GM21515 (cell line): ENCODE measurements at regions not wholly inside any gene's neighbourhood (a gene's known extent, or its start where the extent isn't known, plus 50 kb on each side); places are given as distances from the start of the nearest gene placed in this dataset.
"Not testable (repeated sequence)": the region's sequence is repeated elsewhere in the genome, so short reads cannot be mapped to it uniquely, and the experiment has no call there.

Experiments used
- ATAC-seq: cut with Tn5 transposase; IDR thresholded peaks from one replicate; pipeline ENCODE4 v1.9.1; 2021; ENCODE audit not compliant: unreplicated experiment

- no peak for ATAC-seq
These were observed 1260.0 kb downstream of the BRINP3 start for GRCh38 chr1:189217646-189218045.

DNA sequence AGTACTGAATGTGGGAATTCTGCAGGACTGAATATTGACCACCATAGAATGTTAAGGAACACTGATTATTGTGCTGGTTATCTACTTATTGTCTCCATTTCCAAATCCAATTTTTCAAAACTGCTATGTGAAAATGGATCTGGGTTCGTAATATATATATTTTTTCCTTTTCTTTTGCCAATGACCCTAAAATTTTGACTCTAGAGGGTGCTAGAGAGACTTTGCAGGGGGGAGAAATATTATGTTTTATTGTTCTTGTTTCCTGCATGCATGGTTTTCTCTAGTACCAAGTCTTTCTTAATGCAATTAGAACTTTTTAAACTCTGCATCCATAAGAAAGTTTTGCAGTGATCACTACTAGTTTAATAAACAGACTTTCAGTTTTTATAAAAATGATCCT is 1256.9 kb downstream of the BRINP3 start:
- no peak for ATAC-seq

- ATAC-seq = not testable (repeated sequence)
These were observed 1251.9 kb downstream of the BRINP3 start for GRCh38 chr1:189225794-189226145.

- no peak for ATAC-seq
These were observed 1250.9 kb downstream of the BRINP3 start for GRCh38 chr1:189226779-189227178.

- ATAC-seq = no peak
These were observed 1240.7 kb downstream of the BRINP3 start for GRCh38 chr1:189237008-189237407.

DNA sequence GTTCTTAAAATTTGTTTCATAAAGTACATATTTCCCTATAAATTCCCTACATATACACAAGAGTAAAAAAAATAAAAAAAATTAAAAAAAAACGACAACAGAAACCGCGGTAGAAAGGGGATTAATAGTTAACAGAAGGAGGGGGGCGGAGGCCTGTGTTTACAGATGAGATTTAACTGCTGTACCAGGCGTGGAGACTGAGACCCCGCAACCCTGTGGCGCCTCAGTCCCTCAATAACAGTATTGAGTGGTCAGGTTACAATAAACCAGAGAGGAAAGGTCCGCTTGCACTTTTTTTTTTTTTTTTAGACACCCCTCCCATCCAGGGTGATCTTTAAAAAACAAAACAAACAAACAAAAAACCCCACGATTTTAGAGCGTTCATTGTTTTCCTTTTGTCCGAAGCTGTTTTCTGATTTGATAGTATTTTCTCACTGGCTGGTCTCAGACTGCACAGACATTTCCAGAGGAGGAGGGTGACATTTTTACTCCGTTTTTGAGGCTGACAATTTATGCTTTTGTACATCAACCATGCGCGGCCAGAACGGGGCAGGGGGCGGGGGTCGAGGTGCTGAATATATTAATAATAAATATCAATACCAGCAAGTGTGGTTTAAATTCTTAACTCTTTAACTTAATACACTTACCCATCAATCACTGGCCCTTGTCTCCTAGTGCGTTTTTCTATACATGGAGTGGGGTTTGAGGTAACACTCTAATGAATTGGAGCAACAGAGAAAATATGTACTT is 1223.9 kb downstream of the BRINP3 start:
- no peak for ATAC-seq

DNA sequence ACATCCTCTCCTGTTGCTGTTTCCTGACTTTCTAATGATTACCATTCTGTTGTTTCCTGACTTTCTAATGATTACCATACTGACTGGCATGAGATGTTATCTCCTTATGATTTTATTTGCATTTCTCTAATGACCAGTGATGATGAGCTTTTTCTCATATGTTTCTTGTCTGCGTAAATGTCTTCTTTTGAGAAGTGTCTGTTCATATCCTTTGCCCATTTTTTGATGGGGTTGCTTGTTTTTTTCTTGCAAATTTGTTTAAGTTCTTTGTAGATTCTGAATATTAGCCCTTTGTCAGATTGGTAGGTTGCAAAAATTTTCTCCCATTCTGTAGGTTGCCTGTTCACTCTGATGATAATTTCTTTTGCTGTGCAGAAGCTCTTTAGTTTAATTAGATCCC is 1216.5 kb downstream of the BRINP3 start:
- not testable (repeated sequence) for ATAC-seq

GRCh38 chr1:189269011-189269410 is 1208.7 kb downstream of the BRINP3 start:
- no peak for ATAC-seq

DNA sequence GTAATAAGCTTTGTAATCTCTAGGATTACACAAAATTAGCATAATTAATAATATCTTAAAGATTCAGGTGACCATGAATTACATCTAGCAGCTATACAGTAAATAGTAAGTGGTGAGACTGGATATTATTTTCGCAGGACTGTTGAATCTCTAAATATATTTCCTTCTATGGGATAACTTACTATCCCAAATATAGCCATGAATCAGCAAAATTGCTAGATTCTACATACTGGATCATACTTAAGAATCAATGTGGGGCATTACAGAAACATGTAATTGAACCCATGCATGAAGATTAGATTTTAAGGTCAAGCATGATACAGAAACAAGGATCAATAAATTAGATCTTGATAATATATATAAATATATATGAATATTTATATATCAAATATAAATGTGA is 1203.4 kb downstream of the BRINP3 start:
- ATAC-seq = no peak

DNA sequence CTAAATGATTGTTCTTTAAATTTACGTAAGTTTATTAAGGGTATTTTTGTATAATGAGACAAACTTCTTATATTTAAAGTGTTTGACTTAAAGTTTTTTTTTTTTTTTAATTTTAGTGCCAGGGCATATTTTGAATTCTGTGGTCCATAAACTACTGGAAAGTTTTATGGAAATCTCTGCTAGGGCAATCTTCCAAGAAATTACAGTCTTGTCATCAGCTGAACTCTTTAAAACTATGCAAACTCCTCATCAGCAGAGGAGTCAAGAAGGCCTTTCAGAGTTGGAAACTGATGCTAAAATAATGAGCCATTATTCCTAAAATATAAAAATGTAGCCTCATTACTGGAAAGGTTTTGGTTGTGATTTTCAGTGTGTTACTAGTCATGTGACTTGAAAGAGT is 1201.9 kb downstream of the BRINP3 start:
- no peak for ATAC-seq

GRCh38 chr1:189289346-189289745 is 1188.3 kb downstream of the BRINP3 start:
- no peak for ATAC-seq

GRCh38 chr1:189301235-189301634 is 1176.4 kb downstream of the BRINP3 start:
- no peak for ATAC-seq

DNA sequence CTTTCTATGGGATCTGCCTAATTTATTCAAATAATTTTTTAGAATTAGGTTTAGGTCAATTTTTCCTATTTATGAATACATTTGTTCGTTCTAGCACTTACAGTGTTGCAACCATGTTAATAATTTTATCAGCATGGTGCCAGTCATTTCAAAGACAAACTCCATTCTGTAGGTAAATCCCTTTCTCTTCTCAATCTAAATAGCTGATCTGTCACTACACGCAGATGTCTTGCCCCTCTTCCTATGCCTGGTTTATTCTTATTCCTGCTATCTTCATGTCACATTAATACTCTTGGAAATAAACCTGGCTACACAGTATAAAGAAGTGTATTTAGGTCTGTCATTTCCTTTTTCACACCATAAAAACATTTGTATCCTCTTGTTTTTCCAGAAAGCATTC is 1172.4 kb downstream of the BRINP3 start:
- no peak for ATAC-seq

GRCh38 chr1:189311915-189312314 is 1165.7 kb downstream of the BRINP3 start:
- no peak for ATAC-seq

GRCh38 chr1:189312499-189312898 is 1165.2 kb downstream of the BRINP3 start:
- no peak for ATAC-seq

- ATAC-seq = no peak
These were observed 1164.2 kb downstream of the BRINP3 start for GRCh38 chr1:189313488-189313887.

GRCh38 chr1:189315035-189315901 is 1162.4 kb downstream of the BRINP3 start:
- ATAC-seq = no peak

GRCh38 chr1:189323091-189323490 is 1154.6 kb downstream of the BRINP3 start:
- ATAC-seq = no peak

GRCh38 chr1:189331071-189331470 is 1146.6 kb downstream of the BRINP3 start:
- ATAC-seq = not testable (repeated sequence)

DNA sequence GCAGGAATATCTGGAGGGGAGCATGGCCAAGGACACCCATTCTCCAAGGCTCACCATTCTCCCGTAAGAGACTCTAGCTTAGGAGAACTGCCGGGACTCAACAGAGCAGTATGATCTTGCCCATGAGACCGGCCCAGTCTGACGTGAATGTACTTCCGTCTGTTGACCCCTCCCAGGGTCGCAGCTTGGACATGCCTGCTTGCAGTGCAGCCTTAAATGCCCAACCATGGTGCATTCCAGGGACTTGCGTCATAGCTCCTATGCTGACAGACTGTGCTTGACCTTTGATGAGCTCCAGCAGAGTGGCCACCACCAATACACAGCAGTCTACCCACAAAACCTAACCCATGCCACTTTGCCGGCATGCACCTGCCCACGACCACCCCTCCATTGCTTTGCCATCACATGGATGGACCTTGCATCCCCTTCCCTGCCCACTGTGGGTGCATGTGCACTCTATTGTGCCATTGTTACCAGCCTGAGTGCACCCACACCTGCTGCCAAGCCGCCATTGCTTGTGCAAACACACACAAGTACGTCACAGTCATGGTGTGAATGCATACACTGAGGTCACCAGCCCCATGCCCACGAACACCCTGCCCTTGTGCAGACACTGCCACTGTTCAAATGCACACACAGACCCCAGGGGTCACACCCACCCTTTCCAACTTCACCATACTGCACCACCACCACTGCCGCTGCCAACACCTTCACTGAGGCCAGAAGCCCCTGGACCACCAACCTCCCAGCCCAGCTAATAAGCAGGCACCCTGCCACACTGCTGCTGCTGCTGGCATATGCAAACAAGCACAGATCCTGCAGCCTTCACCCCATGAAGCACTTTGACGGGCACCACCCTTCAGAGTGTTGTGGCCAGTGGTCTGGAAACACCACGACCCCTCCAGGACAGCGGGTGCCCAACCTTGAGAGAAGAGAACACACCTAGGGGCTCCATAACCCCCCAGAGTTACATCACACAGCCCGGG is 1141.3 kb downstream of the BRINP3 start:
- no peak for ATAC-seq

DNA sequence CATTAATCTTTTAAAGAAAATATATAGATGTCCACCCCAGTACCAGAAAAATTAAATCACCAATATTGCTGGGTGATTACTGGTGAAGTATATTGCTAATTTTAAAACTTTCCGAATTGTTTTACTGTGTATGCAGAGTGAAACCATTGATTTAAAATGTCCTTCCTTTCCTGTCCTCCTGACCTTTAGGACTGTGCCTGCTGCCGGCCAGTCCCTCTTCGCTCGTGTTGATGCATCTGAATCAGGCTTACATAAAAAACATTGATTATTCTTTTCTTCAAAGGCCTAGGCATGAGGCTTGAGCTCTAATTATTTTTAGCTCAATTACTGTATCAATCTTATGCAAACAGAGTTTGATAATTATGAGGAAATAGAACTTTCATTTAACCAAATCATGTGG is 1128.1 kb downstream of the BRINP3 start:
- no peak for ATAC-seq
